ENCODE measurements at regions not wholly inside any gene's neighbourhood (a gene's known extent, or its start where the extent isn't known, plus 50 kb on each side); places are given as distances from the start of the nearest gene placed in this dataset.

GRCh38 chr13:76645632-76646031 is 240.6 kb downstream of the KCTD12 start:
- Histone ChIP-seq H3K79me2 (ENCODE audit: low read length) (no peaks in the 10 kb centered on the region), H2AFZ (ENCODE audit: low read length) (no peak overlapping the region), H3K9ac (ENCODE audit: low read length) (no peak overlapping the region), H3F3A (ENCODE audit: insufficient read depth, low read length) (no peaks in the 10 kb centered on the region), H3K9me2 (replicated peaks; ENCODE audit: insufficient read depth, low read length) (no peaks in the 10 kb centered on the region), H3K27me3 (replicated peaks; ENCODE audit: insufficient read depth, low read length) (no peaks in the 10 kb centered on the region), H3K4me2 (ENCODE audit: low read depth, low read length) (no peak overlapping the region), H3K9me3 (replicated peaks; ENCODE audit: insufficient read depth, low read length) (no peaks in the 10 kb centered on the region), H3K36me3 (replicated peaks; ENCODE audit: insufficient read depth, low read length) (no peaks in the 10 kb centered on the region), H3K27ac (ENCODE audit: low read length) (no peak overlapping the region), H3K4me1 (ENCODE audit: low read length) (no peaks in the 10 kb centered on the region), H3K4me3 (ENCODE audit: low read length) (no peak overlapping the region), H4K20me1 (ENCODE audit: insufficient read depth, low read length) (no peaks in the 10 kb centered on the region)
- no peak for TF ChIP-seq EZH2 (optimal IDR thresholded peaks at IDR 0.05; ENCODE audit: low read depth, low read length)
- no peak for TF ChIP-seq CTCF (IDR thresholded peaks at IDR 0.05; ENCODE audit: low read length)
- TF ChIP-seq EZH2phosphoT487 (IDR thresholded peaks at IDR 0.05; ENCODE audit: low read length): no peak
- no peak for DNase-seq

GRCh38 chr13:76644906-76645305 is 241.3 kb downstream of the KCTD12 start:
- no peaks in the 10 kb centered on the region for H3K9me3 ChIP-seq (replicated peaks; ENCODE audit: insufficient read depth, low read length)
- no peaks in the 10 kb centered on the region for H3K4me1 ChIP-seq (ENCODE audit: low read length)
- no peak overlapping the region for H3K4me3 ChIP-seq (ENCODE audit: low read length)
- H3K27ac ChIP-seq (ENCODE audit: low read length): no peak overlapping the region
- H3K27me3 ChIP-seq (replicated peaks; ENCODE audit: insufficient read depth, low read length): no peaks in the 10 kb centered on the region
- no peak overlapping the region for H3K9ac ChIP-seq (ENCODE audit: low read length)
- no peaks in the 10 kb centered on the region for H3K36me3 ChIP-seq (replicated peaks; ENCODE audit: insufficient read depth, low read length)
- no peak overlapping the region for H2AFZ ChIP-seq (ENCODE audit: low read length)
- TF ChIP-seq CTCF (IDR thresholded peaks at IDR 0.05; ENCODE audit: low read length) (no peak), EZH2phosphoT487 (IDR thresholded peaks at IDR 0.05; ENCODE audit: low read length) (no peak), EZH2 (optimal IDR thresholded peaks at IDR 0.05; ENCODE audit: low read depth, low read length) (no peak)
- no peak overlapping the region for H3K4me2 ChIP-seq (ENCODE audit: low read depth, low read length)
- no peaks in the 10 kb centered on the region for H3F3A ChIP-seq (ENCODE audit: insufficient read depth, low read length)
- H4K20me1 ChIP-seq (ENCODE audit: insufficient read depth, low read length): no peaks in the 10 kb centered on the region
- no peaks in the 10 kb centered on the region for H3K79me2 ChIP-seq (ENCODE audit: low read length)
- no peaks in the 10 kb centered on the region for H3K9me2 ChIP-seq (replicated peaks; ENCODE audit: insufficient read depth, low read length)
- no peak for DNase-seq

DNA sequence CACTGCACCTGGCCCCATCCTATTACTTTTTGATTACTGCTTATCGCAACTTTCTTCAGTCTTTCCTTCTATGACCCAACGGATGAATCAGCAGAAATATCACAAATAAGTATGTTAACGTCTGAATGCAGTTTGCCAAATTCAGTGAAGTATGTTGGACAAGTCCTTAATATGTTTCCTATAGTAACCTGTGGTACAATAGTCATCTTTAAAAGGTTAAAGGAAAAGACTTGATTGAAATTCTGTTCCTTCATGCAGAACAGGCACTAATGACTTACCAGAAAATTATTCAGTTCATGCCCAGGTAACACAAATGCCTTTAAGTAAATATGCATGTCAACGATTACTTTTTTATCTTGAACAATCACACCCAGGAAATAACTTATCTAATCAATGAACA is 242.6 kb downstream of the KCTD12 start:
- DNase-seq: no peak
- no peaks in the 10 kb centered on the region for H3K9me3 ChIP-seq (replicated peaks; ENCODE audit: insufficient read depth, low read length)
- H3K27me3 ChIP-seq (replicated peaks; ENCODE audit: insufficient read depth, low read length): no peaks in the 10 kb centered on the region
- H3K9ac ChIP-seq (ENCODE audit: low read length): no peak overlapping the region
- TF ChIP-seq EZH2 (optimal IDR thresholded peaks at IDR 0.05; ENCODE audit: low read depth, low read length) (no peak), EZH2phosphoT487 (IDR thresholded peaks at IDR 0.05; ENCODE audit: low read length) (no peak), CTCF (IDR thresholded peaks at IDR 0.05; ENCODE audit: low read length) (no peak)
- H3K4me2 ChIP-seq (ENCODE audit: low read depth, low read length): no peak overlapping the region
- no peaks in the 10 kb centered on the region for H3F3A ChIP-seq (ENCODE audit: insufficient read depth, low read length)
- no peaks in the 10 kb centered on the region for H3K79me2 ChIP-seq (ENCODE audit: low read length)
- no peaks in the 10 kb centered on the region for H3K4me1 ChIP-seq (ENCODE audit: low read length)
- H3K27ac ChIP-seq (ENCODE audit: low read length): no peak overlapping the region
- no peaks in the 10 kb centered on the region for H4K20me1 ChIP-seq (ENCODE audit: insufficient read depth, low read length)
- no peak overlapping the region for H2AFZ ChIP-seq (ENCODE audit: low read length)
- H3K9me2 ChIP-seq (replicated peaks; ENCODE audit: insufficient read depth, low read length): no peaks in the 10 kb centered on the region
- H3K36me3 ChIP-seq (replicated peaks; ENCODE audit: insufficient read depth, low read length): no peaks in the 10 kb centered on the region
- no peak overlapping the region for H3K4me3 ChIP-seq (ENCODE audit: low read length)

All from MM.1S (cell line).